SJCRH30 (cell line): ENCODE measurements at regions not wholly inside any gene's neighbourhood (a gene's known extent, or its start where the extent isn't known, plus 50 kb on each side); places are given as distances from the start of the nearest gene placed in this dataset.
"Not testable (repeated sequence)": the region's sequence is repeated elsewhere in the genome, so short reads cannot be mapped to it uniquely, and the experiment has no call there.

Source experiments
- DNase-seq, 2 experiments: peaks; one replicate each; pipeline ENCODE4 v3.0.0-alpha.2; 2015 to 2020
- H3K27ac ChIP-seq: fragments of 250-450 bp; sonication (Bioruptor Pico); 2 replicates; pipeline ENCODE4 v1.5.1; 2020; ENCODE audit warnings: mild to moderate bottlenecking, moderate library complexity
- H3K27me3 ChIP-seq: fragments of 250-450 bp; sonication (Bioruptor Pico); 2 replicates; pipeline ENCODE4 v1.5.1; 2020; ENCODE audit warnings: mild to moderate bottlenecking, moderate library complexity
- H3K36me3 ChIP-seq: fragments of 250-450 bp; sonication (Bioruptor Pico); 2 replicates; pipeline ENCODE4 v1.5.1; 2020; ENCODE audit warnings: mild to moderate bottlenecking, moderate library complexity
- H3K4me1 ChIP-seq: fragments of 250-450 bp; sonication (Bioruptor Pico); 2 replicates; pipeline ENCODE4 v1.5.1; 2020; ENCODE audit warnings: mild to moderate bottlenecking, moderate library complexity
- H3K4me3 ChIP-seq: fragments of 250-450 bp; sonication (Bioruptor Pico); 2 replicates; pipeline ENCODE4 v1.5.1; 2020; ENCODE audit warnings: mild to moderate bottlenecking, moderate library complexity
- H3K9me3 ChIP-seq: fragments of 250-450 bp; sonication (Bioruptor Pico); replicated peaks from 2 replicates; pipeline ENCODE4 v1.5.1; 2020; ENCODE audit warnings: mild to moderate bottlenecking, moderate library complexity

DNA sequence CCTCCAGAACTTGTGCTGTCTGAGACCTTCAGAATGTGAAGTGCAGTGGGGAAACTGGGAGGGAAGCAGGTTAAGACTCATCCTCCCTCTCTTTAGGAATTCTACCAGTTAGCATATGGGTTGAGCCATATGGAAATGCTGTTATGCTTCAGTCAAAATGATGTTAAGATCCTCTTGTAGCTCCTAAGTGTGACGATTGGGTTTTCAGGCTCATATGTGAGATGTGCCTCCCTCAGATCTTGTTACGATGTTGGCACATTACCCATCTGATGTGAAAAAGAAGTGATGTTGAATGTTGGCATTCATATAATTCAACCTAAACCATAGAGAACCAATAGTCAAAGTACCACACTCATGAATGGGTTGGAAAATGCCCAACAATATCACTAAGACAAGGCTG is 67.8 kb upstream of the IPO5 start:
- Histone ChIP-seq H3K9me3 (no peaks in the 10 kb centered on the region), H3K36me3 (no peaks in the 10 kb centered on the region), H3K4me3 (no peak overlapping the region), H3K4me1 (peaks cover 1% of the 10 kb centered on the region; the same call in 1 of the 2 replicates), H3K27ac (no peak overlapping the region), H3K27me3 (no peaks in the 10 kb centered on the region)
- no peak for DNase-seq

DNA sequence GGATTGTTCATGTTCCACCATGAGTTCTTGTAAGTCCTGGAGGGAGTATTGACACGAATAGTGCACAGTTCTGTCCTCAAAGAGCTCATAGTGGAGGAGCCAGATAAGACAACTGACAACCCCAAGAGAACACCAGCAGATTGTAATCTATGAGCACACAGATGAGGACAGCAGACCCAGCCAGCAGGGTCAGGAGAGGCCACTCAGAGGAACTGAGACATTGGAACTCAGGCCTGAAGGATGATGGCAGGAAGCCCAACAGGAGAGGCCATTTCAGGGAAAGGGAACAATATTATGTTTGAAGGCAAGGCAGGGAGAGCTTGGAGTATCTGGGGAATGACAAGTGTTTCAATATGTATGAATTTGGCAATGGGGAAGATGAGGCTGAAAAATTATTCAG is 63.7 kb upstream of the IPO5 start:
- H3K9me3 ChIP-seq = no peaks in the 10 kb centered on the region
- no peak for DNase-seq
- H3K27me3 ChIP-seq = no peaks in the 10 kb centered on the region

DNA sequence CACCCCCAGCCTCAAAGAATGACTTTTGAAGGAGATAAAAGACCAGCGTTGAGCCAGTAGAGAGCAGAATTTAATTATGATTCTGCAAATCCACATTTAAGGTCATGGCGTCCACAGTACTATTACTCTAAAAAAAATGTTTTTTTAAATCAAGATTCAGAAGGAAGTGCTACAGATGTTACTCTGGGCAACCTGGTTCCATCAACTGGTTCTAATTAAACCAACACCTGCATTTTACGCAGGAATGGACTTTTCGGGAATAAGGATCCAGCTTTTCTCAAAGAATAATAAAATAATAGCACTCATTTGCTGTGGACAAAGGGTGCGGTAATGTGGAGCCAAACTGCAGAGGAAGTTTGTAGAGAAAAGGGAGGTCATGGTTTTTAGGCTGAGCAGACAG is 62.9 kb upstream of the IPO5 start:
- no peak overlapping the region for H3K27ac ChIP-seq
- no peak overlapping the region for H3K4me3 ChIP-seq
- H3K36me3 ChIP-seq = no peaks in the 10 kb centered on the region
- H3K9me3 ChIP-seq = no peaks in the 10 kb centered on the region
- no peaks in the 10 kb centered on the region for H3K4me1 ChIP-seq
- no peak for DNase-seq
- no peaks in the 10 kb centered on the region for H3K27me3 ChIP-seq

More for the DNA sequence above, 63.7 kb upstream of the IPO5 start:
- no peak overlapping the region for H3K4me3 ChIP-seq
- no peak overlapping the region for H3K27ac ChIP-seq
- no peaks in the 10 kb centered on the region for H3K4me1 ChIP-seq
- H3K36me3 ChIP-seq = no peaks in the 10 kb centered on the region

DNA sequence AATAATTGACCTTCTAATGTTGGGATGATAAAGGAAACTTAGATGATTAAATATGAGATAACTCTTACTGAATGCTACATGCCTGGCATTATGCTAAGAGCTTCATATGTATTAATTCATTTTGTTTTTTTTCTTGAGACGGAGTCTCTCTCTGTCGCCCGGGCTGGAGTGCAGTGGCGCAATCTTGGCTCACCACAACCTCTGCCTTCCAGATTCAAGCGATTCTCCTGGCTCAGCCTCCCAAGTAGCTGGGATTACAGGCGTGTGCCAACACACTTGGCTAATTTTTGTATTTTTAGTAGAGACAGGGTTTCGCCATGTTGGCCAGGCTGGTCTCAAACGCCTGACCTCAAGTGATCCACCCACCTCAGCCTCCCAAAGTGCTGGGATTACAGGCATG is 61.5 kb upstream of the IPO5 start:
- H3K36me3 ChIP-seq, H3K4me3 ChIP-seq, DNase-seq, H3K4me1 ChIP-seq, H3K27ac ChIP-seq, H3K9me3 ChIP-seq, H3K27me3 ChIP-seq: not testable (repeated sequence)

DNA sequence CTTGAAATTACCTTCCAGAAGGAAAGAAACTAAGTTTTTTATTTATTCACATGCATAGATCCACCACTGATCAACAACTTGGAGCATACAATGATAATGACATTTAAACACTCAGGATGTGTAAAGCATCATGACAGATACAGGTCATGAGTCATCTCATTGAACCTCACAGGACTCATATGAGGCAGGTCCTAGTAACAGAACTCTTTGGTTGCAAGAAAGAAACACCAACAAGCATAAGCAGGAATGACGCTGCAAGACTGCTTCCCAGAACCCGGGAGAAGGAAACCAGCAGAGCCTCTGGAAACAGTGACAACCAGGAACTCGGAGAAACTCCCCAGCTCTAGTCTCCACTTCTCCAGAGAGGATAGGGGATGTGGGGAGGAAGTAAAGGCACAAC is 60.8 kb upstream of the IPO5 start:
- Histone ChIP-seq H3K4me3 (no peak overlapping the region), H3K9me3 (no peaks in the 10 kb centered on the region), H3K36me3 (no peaks in the 10 kb centered on the region), H3K27ac (no peak overlapping the region), H3K4me1 (no peaks in the 10 kb centered on the region), H3K27me3 (no peaks in the 10 kb centered on the region)
- DNase-seq = no peak

DNA sequence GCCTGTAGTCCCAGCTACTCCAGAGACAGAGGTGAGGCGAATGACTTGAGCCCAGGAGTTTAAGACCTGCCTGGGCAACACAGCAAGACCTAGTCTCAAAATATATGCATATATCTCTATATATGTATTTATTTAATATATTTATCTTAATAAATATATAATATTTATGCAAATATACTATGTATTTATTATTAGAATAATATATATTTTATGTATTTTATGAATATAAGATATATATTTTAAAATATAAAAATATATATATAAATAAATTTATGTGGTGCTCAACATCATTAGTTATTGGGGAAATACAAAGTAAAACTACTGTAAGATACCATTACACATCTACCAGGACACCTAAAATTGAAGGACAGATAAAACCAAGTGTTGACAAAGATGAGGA is 58.1 kb upstream of the IPO5 start:
- Histone ChIP-seq H3K9me3 (no peaks in the 10 kb centered on the region), H3K4me1 (no peaks in the 10 kb centered on the region), H3K27me3 (no peaks in the 10 kb centered on the region), H3K27ac (no peak overlapping the region), H3K36me3 (no peaks in the 10 kb centered on the region), H3K4me3 (no peak overlapping the region)
- no peak for DNase-seq

DNA sequence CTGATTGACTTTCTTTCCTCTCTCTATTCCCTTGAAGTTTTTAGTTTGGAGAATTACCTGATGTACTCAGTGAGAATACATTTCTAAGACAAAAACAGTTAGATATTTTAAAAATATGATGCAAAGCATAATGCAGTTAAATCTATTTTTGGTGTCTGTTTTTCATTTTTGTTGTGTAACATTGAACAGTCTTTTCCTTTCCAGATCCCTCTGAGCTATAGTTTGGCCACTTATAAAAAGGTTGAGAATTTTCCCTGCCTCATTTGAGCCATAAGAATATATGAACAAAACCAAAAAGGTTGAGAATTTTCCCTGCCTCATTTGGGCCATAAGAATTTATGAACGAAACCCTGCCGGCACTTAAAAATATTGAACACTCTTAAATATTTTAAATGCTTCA is 57.0 kb upstream of the IPO5 start:
- Histone ChIP-seq H3K36me3 (no peaks in the 10 kb centered on the region), H3K4me1 (no peaks in the 10 kb centered on the region), H3K4me3 (no peak overlapping the region), H3K27me3 (no peaks in the 10 kb centered on the region), H3K9me3 (no peaks in the 10 kb centered on the region), H3K27ac (no peak overlapping the region)
- no peak for DNase-seq

DNA sequence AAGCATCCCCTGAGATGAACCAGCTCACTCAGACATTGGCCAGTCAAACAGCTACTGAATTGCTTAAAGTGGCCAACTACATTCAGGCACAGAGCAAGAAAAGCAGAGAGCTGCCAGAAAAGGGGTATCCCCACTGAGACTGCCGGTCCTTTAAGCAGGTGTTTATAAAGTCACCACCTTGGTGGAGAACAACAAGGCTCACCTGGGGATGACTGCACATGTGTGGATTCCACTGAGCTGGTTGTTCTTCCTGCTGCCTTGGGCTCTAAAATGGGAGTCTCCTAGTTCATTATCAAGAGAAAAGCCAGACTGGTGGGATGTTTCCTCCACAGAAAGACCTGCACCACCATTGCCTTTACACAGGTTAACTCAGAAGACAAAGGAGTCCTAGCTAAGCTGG is 51.8 kb upstream of the IPO5 start:
- Histone ChIP-seq H3K27ac (no peak overlapping the region), H3K36me3 (no peaks in the 10 kb centered on the region), H3K9me3 (no peaks in the 10 kb centered on the region), H3K4me3 (no peak overlapping the region), H3K27me3 (no peaks in the 10 kb centered on the region), H3K4me1 (no peaks in the 10 kb centered on the region)
- no peak for DNase-seq
